GM21723 (cell line): ENCODE measurements at regions not wholly inside any gene's neighbourhood (a gene's known extent, or its start where the extent isn't known, plus 50 kb on each side); places are given as distances from the start of the nearest gene placed in this dataset.

Experiments
- ATAC-seq: cut with Tn5 transposase; IDR thresholded peaks from one replicate; pipeline ENCODE4 v1.9.1; 2021; ENCODE audit warnings: mild to moderate bottlenecking, moderate library complexity; ENCODE audit not compliant: unreplicated experiment

DNA sequence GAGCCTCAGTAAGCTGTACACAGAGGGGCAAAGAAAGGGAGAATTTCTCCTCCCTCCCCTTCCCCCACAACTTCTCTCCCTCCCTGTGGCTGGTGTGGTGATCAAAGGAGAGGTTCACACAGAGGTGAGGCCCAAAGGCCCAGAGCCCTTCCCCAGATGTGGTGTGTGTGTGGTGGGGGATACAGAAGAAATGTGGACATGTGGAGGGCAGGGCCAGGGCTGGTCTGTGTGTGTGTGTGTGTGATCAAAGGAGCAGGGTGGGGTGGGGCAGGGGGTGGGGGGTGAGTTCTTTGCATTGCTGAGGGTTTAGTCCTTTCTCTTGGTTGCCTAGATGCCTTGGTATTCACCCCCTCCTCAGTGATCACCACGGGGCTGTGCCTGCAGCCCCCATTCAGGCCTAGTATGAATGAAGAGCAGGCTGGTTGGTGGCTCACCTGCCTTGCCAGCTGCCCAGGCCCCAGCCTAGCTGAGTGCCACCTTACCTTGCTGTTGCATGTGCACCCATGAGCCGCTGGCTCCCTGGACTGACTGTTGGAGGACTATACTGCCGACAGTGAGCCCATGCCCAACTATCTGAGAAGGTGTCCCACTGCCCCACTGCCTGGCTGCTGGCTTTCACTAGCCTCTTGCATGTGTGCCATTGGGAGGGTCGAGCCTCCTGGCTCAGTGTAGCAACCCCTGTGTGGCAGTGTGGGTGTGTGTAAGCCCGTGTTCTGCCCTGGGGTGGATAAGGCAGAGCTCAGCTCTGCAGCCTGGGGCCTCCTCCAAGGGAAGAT is 101.9 kb downstream of the EFNB1 start:
- ATAC-seq = no peak

GRCh38 chrX:68929332-68930150 is 100.7 kb downstream of the EFNB1 start:
- ATAC-seq = no peak

GRCh38 chrX:68928401-68928800 is 99.6 kb downstream of the EFNB1 start:
- no peak for ATAC-seq

DNA sequence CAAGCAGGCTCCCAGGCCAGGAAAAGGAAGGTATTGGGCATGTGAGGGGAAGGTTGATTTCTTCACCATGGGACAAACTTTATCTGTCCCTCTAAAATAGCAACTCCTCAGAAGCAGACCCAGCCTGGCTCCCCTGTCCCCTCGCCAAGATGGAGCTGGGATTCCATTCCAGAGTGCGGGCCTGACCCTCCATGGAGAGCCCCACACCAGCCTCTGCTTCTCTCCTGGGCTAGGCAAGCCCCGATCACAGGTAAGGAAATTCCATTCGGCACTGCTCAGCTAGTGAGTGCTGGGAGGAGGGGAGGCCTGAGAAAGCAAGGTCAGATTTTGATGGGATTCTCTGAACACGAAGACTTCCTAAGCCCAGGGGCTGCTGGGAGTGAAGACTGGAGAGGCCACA is 98.4 kb downstream of the EFNB1 start:
- ATAC-seq = no peak

DNA sequence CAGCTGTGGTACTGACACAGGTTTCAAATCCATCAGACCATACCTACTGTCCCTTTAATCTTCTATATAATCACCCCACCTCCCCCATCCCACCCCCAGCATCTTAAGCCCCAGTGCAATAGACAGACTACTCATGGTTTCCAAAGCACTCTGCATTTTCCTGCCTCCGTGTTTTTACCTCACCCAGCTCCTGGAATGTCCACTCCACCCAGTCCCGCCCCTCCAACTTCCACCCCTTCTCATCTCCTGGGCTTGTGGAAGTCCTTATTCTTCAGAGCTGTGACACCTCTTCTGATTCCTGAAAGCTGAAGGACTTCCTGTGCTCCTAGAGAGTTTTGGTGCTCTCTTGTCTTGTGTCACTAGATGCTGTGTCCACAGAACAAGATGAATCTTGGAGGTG is 94.3 kb downstream of the EFNB1 start:
- ATAC-seq = no peak

- no peak for ATAC-seq
Measured at GRCh38 chrX:68922013-68922412, 93.2 kb downstream of the EFNB1 start.

DNA sequence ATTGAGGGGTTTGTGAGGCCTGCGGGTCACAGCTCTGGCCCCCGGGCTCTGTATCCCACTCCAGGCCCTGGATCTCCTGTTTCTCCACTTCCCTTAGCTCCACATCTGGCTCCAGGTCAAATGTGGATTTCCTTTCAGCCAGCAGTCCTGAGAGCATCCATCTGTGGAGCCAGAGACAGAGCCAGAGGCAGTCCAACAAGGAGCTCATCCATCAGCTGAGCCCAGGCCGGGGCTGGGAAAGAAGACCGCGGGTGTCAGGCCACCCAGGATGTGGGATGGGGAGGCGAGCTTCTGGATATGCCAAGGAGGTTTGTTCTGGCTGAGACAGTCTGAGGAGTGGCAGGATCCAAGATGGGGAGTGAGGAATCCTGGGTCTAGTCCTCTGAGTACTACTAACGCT is 91.7 kb downstream of the EFNB1 start:
- no peak for ATAC-seq

- ATAC-seq = no peak
Measured at GRCh38 chrX:68919707-68920106, 90.9 kb downstream of the EFNB1 start.

- no peak for ATAC-seq
Measured at GRCh38 chrX:68918202-68918601, 89.4 kb downstream of the EFNB1 start.

DNA sequence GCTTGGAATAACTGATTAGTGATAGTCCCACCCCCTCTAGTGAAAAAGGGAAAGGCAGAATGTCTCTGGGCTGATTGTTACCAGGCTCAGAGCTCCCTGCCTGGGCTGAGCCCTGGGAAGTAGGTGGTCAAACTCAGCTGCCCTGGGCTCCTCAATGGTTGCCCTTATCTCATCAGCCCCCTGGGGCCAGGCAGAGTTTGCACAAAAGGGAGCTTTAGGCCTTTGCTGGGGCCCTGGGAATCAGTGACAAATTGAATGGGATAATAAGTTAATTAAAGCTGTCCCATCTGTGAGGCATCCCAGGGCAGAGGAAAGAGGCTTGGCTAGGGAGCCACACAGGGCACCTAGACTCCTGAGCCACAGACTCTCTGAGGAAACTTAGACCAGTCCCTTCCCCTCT is 89.0 kb downstream of the EFNB1 start:
- no peak for ATAC-seq

GRCh38 chrX:68916891-68917290 is 88.1 kb downstream of the EFNB1 start:
- no peak for ATAC-seq

DNA sequence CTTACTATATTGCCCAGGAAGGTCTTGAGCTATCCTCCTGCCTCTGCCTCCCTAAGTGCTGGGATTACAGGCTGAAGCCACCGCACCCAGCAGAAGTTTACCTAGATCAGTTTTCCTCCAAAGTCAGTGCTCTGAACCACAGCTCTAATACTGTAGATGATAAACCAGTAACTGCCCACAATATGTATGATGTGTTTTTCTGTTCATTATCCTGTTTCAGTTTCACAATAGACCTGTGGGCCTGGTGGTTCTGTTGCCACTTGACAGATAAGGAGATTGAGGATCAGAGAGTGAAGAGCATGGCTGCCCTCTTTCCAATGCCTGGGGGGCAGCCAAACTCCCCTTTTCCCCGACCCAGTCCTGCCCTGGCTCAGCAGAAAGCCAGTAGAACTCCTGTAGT is 87.0 kb downstream of the EFNB1 start:
- no peak for ATAC-seq

GRCh38 chrX:68914479-68914946 is 85.7 kb downstream of the EFNB1 start:
- no peak for ATAC-seq

DNA sequence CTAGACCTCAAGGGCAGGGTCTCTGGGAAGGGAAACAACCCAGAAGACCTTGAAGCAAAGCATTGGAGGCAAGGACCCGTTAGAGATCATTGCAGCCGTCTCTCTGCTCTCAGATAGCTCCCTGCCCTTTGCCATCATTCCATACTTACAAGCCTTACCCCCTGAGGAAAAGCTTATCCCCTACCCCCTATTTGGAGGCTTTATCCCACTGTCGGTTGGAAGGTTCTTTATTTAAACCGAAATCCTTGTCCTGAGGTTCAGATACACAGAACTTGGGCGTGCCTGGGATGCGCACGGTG is 84.4 kb downstream of the EFNB1 start:
- ATAC-seq = no peak

- no peak for ATAC-seq
Measured at GRCh38 chrX:68912113-68912512, 83.3 kb downstream of the EFNB1 start.

GRCh38 chrX:68910731-68911428 is 82.1 kb downstream of the EFNB1 start:
- ATAC-seq = no peak

- no peak for ATAC-seq
Measured at GRCh38 chrX:68909945-68910344, 81.1 kb downstream of the EFNB1 start.

GRCh38 chrX:68908071-68908470 is 79.2 kb downstream of the EFNB1 start:
- ATAC-seq = no peak

GRCh38 chrX:68902706-68903504 is 74.1 kb downstream of the EFNB1 start:
- no peak for ATAC-seq

GRCh38 chrX:68901519-68901918 is 72.7 kb downstream of the EFNB1 start:
- no peak for ATAC-seq

- ATAC-seq = no peak
Measured at GRCh38 chrX:68898598-68898997, 69.8 kb downstream of the EFNB1 start.
